NCI-H526 (cell line): ENCODE measurements at regions not wholly inside any gene's neighbourhood (a gene's known extent, or its start where the extent isn't known, plus 50 kb on each side); places are given as distances from the start of the nearest gene placed in this dataset.

Experiments
- DNase-seq, 2 experiments: peaks; one replicate each; lab custom pipeline; 2025; lab: John Stamatoyannopoulos, UW

GRCh38 chr15:38886315-38887163 is 321.9 kb upstream of the RASGRP1 start:
- DNase-seq = no peak

DNA sequence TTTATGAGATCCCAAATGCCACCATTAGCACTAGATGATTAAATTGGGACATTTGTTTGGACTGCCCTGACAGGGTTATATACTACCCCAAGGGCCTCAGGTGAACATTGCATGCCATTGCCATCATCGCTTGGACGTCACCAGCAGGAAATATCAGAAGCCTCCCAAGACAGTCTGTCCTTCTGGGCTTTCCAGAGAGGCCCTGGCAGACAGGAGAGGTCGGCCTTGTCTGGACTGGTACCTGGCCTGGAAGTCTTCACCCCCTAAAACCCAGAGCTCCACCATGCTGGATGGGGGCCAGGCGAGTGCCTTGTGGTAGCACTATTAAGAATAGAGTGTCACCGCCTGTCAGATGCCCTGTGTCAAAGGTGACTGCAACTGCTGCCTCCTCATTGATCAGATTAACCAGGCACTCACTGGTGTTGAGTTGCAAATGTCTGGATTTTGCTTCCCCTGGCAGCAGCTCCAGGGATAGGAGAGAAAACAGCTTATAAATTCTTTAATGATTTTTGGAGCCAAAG is 324.1 kb upstream of the RASGRP1 start:
- no peak for DNase-seq

GRCh38 chr15:38890194-38890593 is 325.6 kb upstream of the RASGRP1 start:
- no peak for DNase-seq

DNA sequence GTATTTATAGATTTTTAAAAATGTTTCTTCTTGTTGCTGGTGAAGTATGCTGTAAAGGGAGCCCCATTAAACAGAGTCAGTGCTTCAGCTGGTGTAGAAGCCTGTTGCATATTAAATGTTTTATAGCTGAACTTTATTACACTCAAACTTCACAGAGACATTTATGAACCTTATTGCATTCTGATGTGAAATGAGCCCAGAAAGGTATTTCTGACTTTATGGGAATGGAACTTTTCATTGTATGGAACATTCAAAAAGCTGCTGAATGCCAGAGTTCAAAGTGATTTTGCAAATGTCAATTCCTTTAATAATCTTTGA is 329.3 kb upstream of the RASGRP1 start:
- DNase-seq = no peak

DNA sequence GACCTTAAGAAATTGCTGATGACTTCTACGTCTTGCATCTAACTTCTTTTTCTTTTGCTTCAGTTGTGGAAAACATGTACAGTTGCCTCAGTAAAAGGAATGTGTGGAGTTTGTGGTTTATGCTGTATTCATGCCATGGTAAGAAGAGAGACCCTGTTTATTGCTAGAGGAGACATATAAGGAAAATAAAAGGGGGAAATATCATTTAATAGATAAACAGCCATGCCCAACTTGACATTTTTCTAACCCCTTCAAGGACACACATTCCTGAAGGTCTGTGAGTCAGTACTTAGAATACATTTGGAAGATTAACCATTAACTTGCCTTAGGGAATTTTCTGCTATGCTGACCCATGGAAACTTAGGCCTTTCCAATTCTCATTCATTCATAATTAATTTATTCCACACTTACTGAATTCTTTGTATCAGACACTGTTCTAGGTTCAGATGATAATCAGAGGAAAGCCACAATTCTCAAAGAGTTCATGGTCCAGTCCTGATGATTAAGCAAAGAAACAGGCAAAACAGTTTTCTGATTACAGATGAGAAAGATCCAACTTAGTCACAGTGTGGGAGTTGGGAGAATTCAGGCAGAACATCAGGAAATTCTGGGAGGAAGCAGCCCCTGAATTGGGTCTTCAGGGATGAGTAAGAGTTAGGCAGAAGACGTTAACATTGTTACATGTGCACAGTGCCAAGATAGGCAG is 329.8 kb upstream of the RASGRP1 start:
- DNase-seq = no peak

- no peak for DNase-seq
Observed at GRCh38 chr15:38895326-38896255, 331.0 kb upstream of the RASGRP1 start.

DNA sequence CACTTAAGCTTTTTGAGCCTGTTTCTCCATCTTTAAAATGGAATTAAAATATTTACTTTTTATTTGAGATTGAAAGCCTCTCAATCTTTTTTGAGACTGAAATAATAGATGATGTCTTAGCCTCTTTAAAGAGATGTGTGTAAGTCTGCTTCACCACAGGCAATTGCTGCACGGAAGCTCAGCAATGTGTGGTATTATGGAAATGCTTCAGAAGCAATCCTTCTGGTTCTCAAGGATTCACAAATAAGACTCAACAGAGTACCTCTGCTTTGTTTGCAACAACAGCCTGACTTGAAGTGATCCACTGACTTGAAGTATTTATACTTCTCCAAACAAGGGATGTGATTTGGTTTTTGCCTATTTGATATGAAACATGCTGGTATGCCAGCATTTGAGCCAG is 332.0 kb upstream of the RASGRP1 start:
- no peak for DNase-seq

DNA sequence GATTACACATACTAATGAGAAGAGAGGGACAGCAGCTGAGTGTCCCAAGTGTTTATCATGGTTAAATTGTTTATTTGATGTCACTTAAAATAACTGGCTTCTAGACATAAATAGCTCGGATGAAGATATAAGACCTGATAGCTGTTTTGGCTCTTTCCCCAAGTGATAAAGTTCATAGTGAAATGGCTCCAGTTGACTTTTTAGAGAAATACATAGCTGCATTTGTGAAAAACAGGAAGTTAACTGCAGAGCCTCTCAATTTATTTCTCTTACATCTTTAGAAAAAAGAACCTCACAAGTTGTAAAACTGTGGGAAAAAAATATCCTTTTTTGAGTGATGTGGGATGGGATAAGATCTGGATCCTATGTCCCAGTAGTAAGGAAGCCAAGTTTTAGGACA is 332.9 kb upstream of the RASGRP1 start:
- DNase-seq = no peak

- DNase-seq = no peak
Observed at GRCh38 chr15:38898236-38898635, 333.6 kb upstream of the RASGRP1 start.

GRCh38 chr15:38899300-38899699 is 334.7 kb upstream of the RASGRP1 start:
- DNase-seq = no peak

GRCh38 chr15:38904298-38904697 is 339.7 kb upstream of the RASGRP1 start:
- DNase-seq = no peak

DNA sequence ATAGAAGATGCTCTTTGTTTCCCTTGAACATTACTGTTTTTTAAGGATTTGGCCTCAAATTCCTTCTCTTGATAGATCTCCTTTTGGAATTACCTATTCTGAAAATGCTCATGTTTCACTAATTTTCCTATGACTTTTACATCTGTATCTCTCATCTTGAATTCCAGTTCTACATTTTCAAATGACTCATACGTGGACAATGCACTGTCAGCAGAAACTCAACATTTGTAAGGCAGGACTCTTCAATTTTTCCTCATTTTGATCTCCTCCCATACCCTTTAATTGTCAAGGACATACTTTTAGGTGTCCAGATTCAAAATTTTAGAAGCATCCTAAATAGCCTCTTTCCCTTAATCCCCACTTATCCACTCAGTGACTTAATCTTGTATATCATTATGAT is 341.0 kb upstream of the RASGRP1 start:
- no peak for DNase-seq

- DNase-seq = no peak
Observed at GRCh38 chr15:38920966-38921365, 356.4 kb upstream of the RASGRP1 start.

DNA sequence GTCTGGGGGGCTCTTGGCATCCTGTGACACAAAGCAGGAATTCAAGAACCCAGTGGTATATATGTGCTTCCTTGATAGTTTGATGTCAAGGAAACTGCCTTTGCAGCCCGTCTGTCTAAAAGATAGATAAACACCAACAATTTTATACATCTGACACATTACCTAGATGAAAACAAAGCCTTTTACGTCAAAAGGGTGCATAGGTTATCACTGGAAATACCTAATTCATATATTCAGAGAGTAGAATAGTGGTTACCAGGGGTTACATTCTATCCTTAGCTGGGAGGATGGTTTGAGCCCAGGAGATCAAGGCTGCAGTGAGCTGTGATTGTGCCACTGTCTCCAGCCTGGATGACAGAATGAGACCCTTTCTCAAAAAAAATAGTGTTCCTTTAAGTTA is 356.9 kb upstream of the RASGRP1 start:
- DNase-seq = no peak

GRCh38 chr15:38928431-38928830 is 363.8 kb upstream of the RASGRP1 start:
- DNase-seq = no peak

DNA sequence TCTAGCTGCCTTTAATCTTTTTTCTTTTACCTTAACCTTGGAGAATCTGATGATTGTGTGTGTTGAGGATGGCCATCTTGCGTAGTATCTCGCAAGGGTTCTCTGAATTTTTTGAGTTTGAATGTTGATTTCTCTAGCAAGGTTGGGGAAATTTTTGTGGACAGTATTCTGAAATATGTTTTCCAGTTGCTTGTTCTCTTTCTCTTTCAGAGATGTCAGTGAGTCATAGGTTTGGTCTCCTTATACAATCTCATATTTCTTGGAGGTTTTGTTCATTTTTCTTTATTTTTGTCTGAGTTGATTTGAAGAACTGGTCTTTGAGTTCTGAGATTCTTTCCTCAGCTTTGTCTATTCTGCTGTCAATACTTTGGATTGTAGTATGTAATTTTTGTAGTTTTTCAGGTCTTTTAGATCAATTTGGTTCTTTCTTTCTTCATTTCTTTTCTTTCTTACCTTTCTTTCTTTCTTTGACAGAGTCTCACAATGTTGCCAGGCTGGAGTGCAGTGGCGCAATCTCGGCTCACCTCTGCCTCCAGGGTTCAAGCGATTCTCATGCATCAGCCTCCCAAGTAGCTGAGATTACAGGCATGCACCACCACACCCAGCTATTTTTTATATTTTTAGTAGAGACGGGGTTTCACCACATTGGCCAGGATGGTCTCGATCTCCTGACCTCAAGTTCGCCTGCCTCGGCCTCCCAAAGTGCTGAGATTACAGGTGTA is 366.4 kb upstream of the RASGRP1 start:
- no peak for DNase-seq

- DNase-seq = peak in 1 of 2 experiments; percentile 12
Observed at GRCh38 chr15:38941399-38941953, 376.9 kb upstream of the RASGRP1 start.

- peak in 1 of 2 experiments; percentile 33 for DNase-seq
Observed at GRCh38 chr15:38944536-38944935, 379.9 kb upstream of the RASGRP1 start.

DNA sequence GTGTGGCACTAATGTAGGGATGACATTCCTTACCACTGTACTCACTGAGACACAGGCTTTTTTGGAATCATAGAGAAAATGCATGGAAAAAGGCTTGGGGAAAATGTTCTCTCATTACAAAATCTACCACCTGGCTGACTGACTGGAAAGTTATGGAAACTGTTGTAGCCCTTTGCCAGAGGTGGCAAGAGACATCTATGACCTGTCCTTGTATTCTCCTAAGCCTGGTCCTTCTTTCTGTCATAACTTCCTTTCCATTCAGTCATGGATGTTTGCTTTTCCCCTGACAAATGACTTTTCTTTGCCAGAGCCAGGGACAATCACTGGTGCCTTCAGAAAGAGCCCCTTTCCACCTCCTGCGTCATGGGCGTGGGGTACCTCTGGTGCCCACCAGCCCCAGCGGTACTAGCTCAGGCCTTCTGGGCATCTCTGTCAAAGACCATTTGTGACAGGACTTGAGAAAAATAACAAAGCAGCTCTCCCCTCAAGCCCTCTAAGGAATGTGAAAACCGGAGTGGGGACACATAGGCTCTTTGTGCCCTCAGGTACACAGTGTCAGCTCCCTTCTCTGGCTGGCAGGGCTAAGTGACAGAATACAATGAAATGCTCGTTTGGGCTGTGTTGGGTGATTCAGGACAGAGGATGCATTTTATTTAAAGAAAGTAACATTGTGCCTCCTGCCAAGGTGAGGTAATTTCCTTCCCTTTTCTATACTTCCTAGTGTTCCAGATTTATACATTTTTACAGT is 381.1 kb upstream of the RASGRP1 start:
- DNase-seq = no peak

- DNase-seq = no peak
Observed at GRCh38 chr15:38954090-38954489, 389.5 kb upstream of the RASGRP1 start.

GRCh38 chr15:38961456-38961855 is 396.8 kb upstream of the RASGRP1 start:
- DNase-seq = no peak
